ENCODE measurements at regions not wholly inside any gene's neighbourhood (a gene's known extent, or its start where the extent isn't known, plus 50 kb on each side); places are given as distances from the start of the nearest gene placed in this dataset.
"Not testable (repeated sequence)": the region's sequence is repeated elsewhere in the genome, so short reads cannot be mapped to it uniquely, and the experiment has no call there.

- H3K4me1 ChIP-seq (ENCODE audit: insufficient read depth) = no peaks in the 10 kb centered on the region
- WGBS, 3 donors = 89 to 93% (median 93%) methylated on average over 4 of the region's 4 CpGs
- intact Hi-C loops (cut with DNase I) = no loop called here
- no peaks in the 10 kb centered on the region for H3K36me3 ChIP-seq
- DNase-seq = no peak
- H3K4me3 ChIP-seq = no peak overlapping the region
- no peak overlapping the region for H3K27ac ChIP-seq
- H3K9me3 ChIP-seq = no peaks in the 10 kb centered on the region
- no peaks in the 10 kb centered on the region for H3K27me3 ChIP-seq
- TF ChIP-seq POLR2A (IDR thresholded peaks at IDR 0.05) (no peak), CTCF (IDR thresholded peaks at IDR 0.05) (no peak), EP300 (IDR thresholded peaks at IDR 0.05) (no peak)
These were observed 59.9 kb upstream of the COBL start for GRCh38 chr7:51376420-51377092.

GRCh38 chr7:51374936-51375335 lies 58.3 kb upstream of the COBL start:
- no peak for DNase-seq
- TF ChIP-seq CTCF (IDR thresholded peaks at IDR 0.05) (no peak), EP300 (IDR thresholded peaks at IDR 0.05) (no peak), POLR2A (IDR thresholded peaks at IDR 0.05) (no peak)
- intact Hi-C loops (cut with DNase I) = no loop called here

GRCh38 chr7:51373607-51374006 lies 57.0 kb upstream of the COBL start:
- H3K27ac ChIP-seq; H3K27me3 ChIP-seq; H3K4me1 ChIP-seq (ENCODE audit: insufficient read depth); H3K9me3 ChIP-seq; intact Hi-C loops (cut with DNase I); DNase-seq; H3K36me3 ChIP-seq; H3K4me3 ChIP-seq: not testable (repeated sequence)
- WGBS, 3 donors = 59 to 72% (median 71%) methylated on average over 2 of the region's 2 CpGs

More at GRCh38 chr7:51374936-51375335, 58.3 kb upstream of the COBL start:
- H3K27ac ChIP-seq = no peak overlapping the region
- H3K36me3 ChIP-seq = no peaks in the 10 kb centered on the region
- 44 to 52% (median 50%) methylated on average over 4 of the region's 4 CpGs for WGBS, 3 donors
- H3K9me3 ChIP-seq = no peaks in the 10 kb centered on the region
- H3K4me3 ChIP-seq = no peak overlapping the region
- H3K27me3 ChIP-seq = no peaks in the 10 kb centered on the region
- H3K4me1 ChIP-seq (ENCODE audit: insufficient read depth) = no peaks in the 10 kb centered on the region

GRCh38 chr7:51369746-51370145 lies 53.1 kb upstream of the COBL start:
- no peak for DNase-seq
- Histone ChIP-seq H3K27me3 (no peaks in the 10 kb centered on the region), H3K36me3 (no peaks in the 10 kb centered on the region), H3K4me3 (no peak overlapping the region), H3K27ac (no peak overlapping the region), H3K9me3 (no peaks in the 10 kb centered on the region), H3K4me1 (ENCODE audit: insufficient read depth) (no peaks in the 10 kb centered on the region)
- WGBS, 3 donors = 17 to 19% (median 18%) methylated on average over 3 of the region's 3 CpGs
- TF ChIP-seq POLR2A (IDR thresholded peaks at IDR 0.05) = no peak
- TF ChIP-seq CTCF (IDR thresholded peaks at IDR 0.05) = no peak
- no peak for TF ChIP-seq EP300 (IDR thresholded peaks at IDR 0.05)
- intact Hi-C loops (cut with DNase I) = loop anchor here in 3 of 4 donors (5.0 to 10.0 kb wide), 2 partner anchors 205 to 207 kb away; no protein-coding TSS in a partner anchor

- not testable (repeated sequence) for H3K27ac ChIP-seq; H3K27me3 ChIP-seq; DNase-seq; H3K4me3 ChIP-seq; H3K4me1 ChIP-seq (ENCODE audit: insufficient read depth); H3K9me3 ChIP-seq; H3K36me3 ChIP-seq
- intact Hi-C loops (cut with DNase I) = loop anchor here in 3 of 4 donors (5.0 to 10.0 kb wide), 2 partner anchors 204 to 207 kb away; no protein-coding TSS in a partner anchor
- 58 to 74% (median 70%) methylated on average over 3 of the region's 3 CpGs for WGBS, 3 donors
These were observed 52.6 kb upstream of the COBL start for GRCh38 chr7:51369228-51369627.
